ENCODE measurements at regions not wholly inside any gene's neighbourhood (a gene's known extent, or its start where the extent isn't known, plus 50 kb on each side); places are given as distances from the start of the nearest gene placed in this dataset.

GRCh38 chr1:232512712-232513111 is 117.2 kb downstream of the SIPA1L2 start:
- Histone ChIP-seq H4K20me1 (ENCODE audit: low read depth) (no peaks in the 10 kb centered on the region), H3K4me2 (no peak overlapping the region), H3K79me2 (ENCODE audit: low read depth) (peaks cover 18% of the 10 kb centered on the region), H3K27ac (no peak overlapping the region), H3K27me3 (no peaks in the 10 kb centered on the region), H3K36me3 (no peaks in the 10 kb centered on the region), H3K9me3 (ENCODE audit: low read depth) (no peaks in the 10 kb centered on the region), H3K4me1 (peaks cover 34% of the 10 kb centered on the region), H3K4me3 (no peak overlapping the region), H3F3A (ENCODE audit: low read depth) (peaks cover 8% of the 10 kb centered on the region), H2AFZ (replicated peaks) (no peak overlapping the region), H3K9ac (no peak overlapping the region)
- Mint-ChIP-seq H3K36me3 (peaks cover 42% of the 10 kb centered on the region), H3K4me3 (no peak overlapping the region), H3K9me3 (no peaks in the 10 kb centered on the region), H3K27ac (no peak overlapping the region), H3K27me3 (ENCODE audit: insufficient read depth, low read depth) (no peaks in the 10 kb centered on the region), H3K4me1 (peaks cover 34% of the 10 kb centered on the region)
- TF ChIP-seq EZH2phosphoT487 (IDR thresholded peaks at IDR 0.05): no peak
- no peak for TF ChIP-seq EZH2 (IDR thresholded peaks at IDR 0.05)
- TF ChIP-seq, protein P1, sequence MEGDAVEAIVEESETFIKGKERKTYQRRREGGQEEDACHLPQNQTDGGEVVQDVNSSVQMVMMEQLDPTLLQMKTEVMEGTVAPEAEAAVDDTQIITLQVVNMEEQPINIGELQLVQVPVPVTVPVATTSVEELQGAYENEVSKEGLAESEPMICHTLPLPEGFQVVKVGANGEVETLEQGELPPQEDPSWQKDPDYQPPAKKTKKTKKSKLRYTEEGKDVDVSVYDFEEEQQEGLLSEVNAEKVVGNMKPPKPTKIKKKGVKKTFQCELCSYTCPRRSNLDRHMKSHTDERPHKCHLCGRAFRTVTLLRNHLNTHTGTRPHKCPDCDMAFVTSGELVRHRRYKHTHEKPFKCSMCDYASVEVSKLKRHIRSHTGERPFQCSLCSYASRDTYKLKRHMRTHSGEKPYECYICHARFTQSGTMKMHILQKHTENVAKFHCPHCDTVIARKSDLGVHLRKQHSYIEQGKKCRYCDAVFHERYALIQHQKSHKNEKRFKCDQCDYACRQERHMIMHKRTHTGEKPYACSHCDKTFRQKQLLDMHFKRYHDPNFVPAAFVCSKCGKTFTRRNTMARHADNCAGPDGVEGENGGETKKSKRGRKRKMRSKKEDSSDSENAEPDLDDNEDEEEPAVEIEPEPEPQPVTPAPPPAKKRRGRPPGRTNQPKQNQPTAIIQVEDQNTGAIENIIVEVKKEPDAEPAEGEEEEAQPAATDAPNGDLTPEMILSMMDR (IDR thresholded peaks at IDR 0.05): no peak
- DNase-seq (ENCODE audit: low spot score): no peak

- no peak for TF ChIP-seq EZH2phosphoT487 (IDR thresholded peaks at IDR 0.05)
- no peak for TF ChIP-seq EZH2 (IDR thresholded peaks at IDR 0.05)
- TF ChIP-seq, protein P1 (IDR thresholded peaks at IDR 0.05): no peak
- Histone ChIP-seq H3K79me2 (ENCODE audit: low read depth) (peaks cover 30% of the 10 kb centered on the region), H3F3A (ENCODE audit: low read depth) (peaks cover 8% of the 10 kb centered on the region), H3K4me2 (no peak overlapping the region), H3K27me3 (no peaks in the 10 kb centered on the region), H3K4me3 (no peak overlapping the region), H3K4me1 (peaks cover 29% of the 10 kb centered on the region), H3K36me3 (no peaks in the 10 kb centered on the region), H3K9ac (no peak overlapping the region), H3K27ac (no peak overlapping the region), H3K9me3 (ENCODE audit: low read depth) (no peaks in the 10 kb centered on the region), H4K20me1 (ENCODE audit: low read depth) (peaks cover 6% of the 10 kb centered on the region), H2AFZ (replicated peaks) (no peak overlapping the region)
- H3K4me1 Mint-ChIP-seq: peaks cover 40% of the 10 kb centered on the region
- no peaks in the 10 kb centered on the region for H3K9me3 Mint-ChIP-seq
- no peak overlapping the region for H3K4me3 Mint-ChIP-seq
- H3K27me3 Mint-ChIP-seq (ENCODE audit: insufficient read depth, low read depth): no peaks in the 10 kb centered on the region
- no peak for DNase-seq (ENCODE audit: low spot score)
- peak overlapping the region; percentile 33 for H3K27ac Mint-ChIP-seq
- H3K36me3 Mint-ChIP-seq: peaks cover 44% of the 10 kb centered on the region
These were observed 118.8 kb downstream of the SIPA1L2 start for GRCh38 chr1:232511172-232511571.

DNA sequence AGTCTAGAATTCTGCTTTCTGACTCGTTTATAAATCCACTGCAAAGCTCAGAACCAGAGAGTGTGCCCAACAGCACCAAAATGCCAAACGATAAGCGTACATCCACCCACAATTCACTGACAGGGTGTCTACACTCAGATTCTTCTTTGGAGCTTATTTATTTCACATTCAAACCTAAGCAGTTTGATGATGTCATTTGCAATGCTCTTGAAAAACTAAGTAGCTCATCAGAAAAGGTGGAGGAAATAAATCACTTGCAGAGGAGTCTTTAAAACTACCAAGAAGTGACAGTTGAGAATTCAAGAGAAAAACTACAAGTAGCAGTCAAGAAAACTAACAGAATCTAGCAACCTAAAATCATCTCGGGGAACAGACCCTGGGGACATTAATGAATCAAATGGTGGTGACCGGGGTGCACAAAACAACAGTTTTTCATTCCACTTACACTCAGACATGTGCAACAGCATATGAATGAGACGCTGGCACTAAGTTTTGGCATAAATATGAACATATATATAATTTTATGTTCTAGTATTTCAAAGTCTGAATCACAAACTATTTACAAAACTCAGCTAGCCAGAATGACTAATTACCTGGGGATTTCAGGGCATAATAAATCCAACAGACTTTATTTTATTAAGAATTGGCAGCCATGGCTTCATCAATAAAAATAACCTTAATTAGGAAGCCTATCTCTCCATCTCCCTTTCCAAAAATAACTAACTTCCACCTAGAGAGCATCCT is 119.4 kb downstream of the SIPA1L2 start:
- peaks cover 5% of the 10 kb centered on the region for H3K9me3 Mint-ChIP-seq
- H3K9ac ChIP-seq: no peak overlapping the region
- peaks cover 46% of the 10 kb centered on the region for H3K4me1 Mint-ChIP-seq
- peaks cover 29% of the 10 kb centered on the region for H3K4me1 ChIP-seq
- no peaks in the 10 kb centered on the region for H3K27me3 Mint-ChIP-seq (ENCODE audit: insufficient read depth, low read depth)
- no peak overlapping the region for H3K4me2 ChIP-seq
- peaks cover 6% of the 10 kb centered on the region for H4K20me1 ChIP-seq (ENCODE audit: low read depth)
- H3K9me3 ChIP-seq (ENCODE audit: low read depth): no peaks in the 10 kb centered on the region
- no peaks in the 10 kb centered on the region for H3K27me3 ChIP-seq
- no peak overlapping the region for H3K4me3 Mint-ChIP-seq
- peaks cover 8% of the 10 kb centered on the region for H3F3A ChIP-seq (ENCODE audit: low read depth)
- H3K27ac ChIP-seq: no peak overlapping the region
- no peak overlapping the region for H3K27ac Mint-ChIP-seq
- no peak for TF ChIP-seq EZH2phosphoT487 (IDR thresholded peaks at IDR 0.05)
- no peak for TF ChIP-seq EZH2 (IDR thresholded peaks at IDR 0.05)
- TF ChIP-seq, protein P1 (IDR thresholded peaks at IDR 0.05): no peak
- DNase-seq (ENCODE audit: low spot score): no peak
- peaks cover 43% of the 10 kb centered on the region for H3K36me3 Mint-ChIP-seq
- H3K36me3 ChIP-seq: no peaks in the 10 kb centered on the region
- H3K4me3 ChIP-seq: no peak overlapping the region
- peaks cover 32% of the 10 kb centered on the region for H3K79me2 ChIP-seq (ENCODE audit: low read depth)
- no peak overlapping the region for H2AFZ ChIP-seq (replicated peaks)
